Gastrocnemius medialis (tissue), 4 donors: ENCODE measurements at regions not wholly inside any gene's neighbourhood (a gene's known extent, or its start where the extent isn't known, plus 50 kb on each side); places are given as distances from the start of the nearest gene placed in this dataset.

Experiments
- CTCF ChIP-seq, 5 experiments: fragments of 450-650 bp in 3 of 5; fragments of 200-600 bp in 2 of 5; sonication (generic) in 2 of 5; IDR thresholded peaks in 4 of 5; conservative IDR thresholded peaks in 1 of 5; 1 replicate in 4 of 5; 2 replicates in 1 of 5; pipeline ENCODE4 v1.5.1; 2016 to 2019; ENCODE audit warnings: antibody characterized with exemption in 5 of 5, mild to moderate bottlenecking in 3 of 5, moderate library complexity in 3 of 5
- POLR2A ChIP-seq, 2 donors: fragments of 450-650 bp; IDR thresholded peaks; one replicate each; pipeline ENCODE4 v1.6.1; 2017; ENCODE audit warnings: antibody characterized with exemption in 2 of 2, mild to moderate bottlenecking in 2 of 2, moderate library complexity in 2 of 2

GRCh38 chr12:19002216-19002615 lies 127.3 kb upstream of the PLEKHA5 start:
- no peak for TF ChIP-seq CTCF (IDR thresholded peaks at IDR 0.05 in 4 of 5, conservative IDR thresholded peaks at IDR 0.05 in 1 of 5)
- TF ChIP-seq POLR2A (IDR thresholded peaks at IDR 0.05): no peak
